NOMO-1 treated with dmso at 0.1 percent for 144 hours (cell line): ENCODE measurements at regions not wholly inside any gene's neighbourhood (a gene's known extent, or its start where the extent isn't known, plus 50 kb on each side); places are given as distances from the start of the nearest gene placed in this dataset.
A peak's percentile ranks its signal among the peaks of the same experiment; 100 is the strongest.
"Not testable (repeated sequence)": the region's sequence is repeated elsewhere in the genome, so short reads cannot be mapped to it uniquely, and the experiment has no call there.

Source experiments
- DNase-seq: peaks from one replicate; lab custom pipeline; 2025; ENCODE audit not compliant: unreplicated experiment; lab: John Stamatoyannopoulos, UW

DNA sequence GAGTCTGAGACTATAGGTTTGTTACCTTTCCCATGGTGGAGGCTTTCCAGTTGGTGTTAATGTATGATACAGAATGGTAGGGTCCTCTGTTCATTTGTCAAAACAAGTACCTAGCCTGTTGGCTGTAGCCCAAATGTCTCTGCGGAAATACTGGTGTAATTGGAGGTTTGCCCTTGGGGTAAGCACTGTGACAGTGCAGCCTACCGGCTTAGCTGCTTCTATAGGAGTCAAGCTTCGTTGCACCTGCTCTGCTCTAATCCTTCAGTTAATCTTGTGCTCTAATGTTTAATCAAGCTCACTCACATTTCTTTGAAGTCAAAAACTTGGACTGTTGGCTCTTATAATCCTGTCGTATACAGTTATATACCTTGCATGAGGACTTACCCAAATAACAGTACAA is 203.4 kb downstream of the CCNG2 start:
- no peak for DNase-seq

DNA sequence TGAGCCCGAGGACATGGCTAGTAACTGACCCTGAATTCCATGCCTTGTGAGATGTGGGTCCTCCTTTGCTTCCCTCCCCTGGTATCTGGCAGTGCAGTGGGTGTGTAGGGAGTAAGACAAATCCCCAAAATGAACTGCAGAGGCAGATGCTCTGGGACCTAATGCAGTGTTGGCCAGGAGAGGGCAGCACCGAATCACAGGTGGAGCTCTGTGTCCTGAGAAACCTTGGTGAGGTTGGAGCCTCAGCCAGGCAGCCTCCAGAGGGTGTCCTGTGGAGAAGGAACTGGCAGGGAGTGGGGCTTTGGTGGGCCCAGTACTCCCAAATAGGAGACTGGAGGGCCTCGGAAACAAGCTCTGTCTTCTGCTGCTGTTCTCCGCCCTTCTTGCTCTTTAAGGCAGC is 209.9 kb downstream of the CCNG2 start:
- DNase-seq, result not testable (repeated sequence)

DNA sequence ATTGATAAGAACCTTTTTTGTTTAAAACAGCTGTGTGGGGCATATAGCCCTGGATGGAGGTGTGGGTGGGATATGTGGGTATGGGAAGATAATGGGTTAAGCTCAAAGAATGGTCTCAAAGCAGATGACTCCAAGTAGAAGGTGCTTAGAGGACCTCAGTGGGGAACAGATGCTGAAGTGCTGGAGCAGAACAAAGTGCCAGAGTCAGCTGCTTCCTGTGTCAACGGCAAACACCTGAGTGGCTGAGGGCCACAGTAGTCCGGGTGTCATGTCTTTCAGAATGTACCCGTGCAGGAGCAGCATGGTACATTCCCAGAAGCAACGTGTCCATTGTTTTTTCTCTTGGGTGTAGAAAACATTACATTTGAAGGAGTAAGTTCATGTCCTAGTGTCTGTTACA is 210.6 kb downstream of the CCNG2 start:
- no peak for DNase-seq

GRCh38 chr4:77372375-77372774 is 215.4 kb downstream of the CCNG2 start:
- no peak for DNase-seq

DNA sequence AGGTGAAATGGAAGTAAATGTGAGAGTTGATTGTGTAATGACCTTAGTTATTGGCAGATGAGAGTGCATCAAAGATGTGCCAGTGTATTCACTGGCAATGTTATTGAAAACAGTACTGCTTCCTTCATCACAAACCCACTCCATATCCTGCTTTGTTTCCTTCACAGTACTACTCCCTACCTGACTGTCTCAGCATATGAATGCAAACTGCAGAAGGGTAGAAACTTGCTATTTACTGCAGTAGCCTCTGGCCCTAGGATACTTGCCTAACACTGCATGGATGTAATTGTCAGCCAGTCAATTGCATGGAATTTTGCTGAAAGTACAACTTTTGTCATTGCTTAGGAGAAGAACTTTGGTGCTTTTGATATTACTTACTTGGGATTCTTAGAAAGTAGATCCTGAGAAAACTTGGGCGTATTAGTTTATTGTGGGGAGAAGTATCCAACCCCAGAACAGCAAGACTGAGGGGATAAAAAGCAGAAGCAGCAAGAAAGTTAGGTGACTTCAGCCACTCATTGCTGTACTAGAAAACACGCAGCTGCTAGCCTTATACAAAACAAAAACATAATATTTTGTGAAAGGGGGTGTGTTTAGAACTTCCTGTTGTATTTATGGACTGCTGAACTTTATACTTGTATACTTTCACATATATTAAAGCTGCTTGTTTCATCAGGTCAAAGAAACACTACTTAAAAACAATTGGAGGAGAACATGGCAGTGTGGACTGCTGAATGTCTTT is 219.0 kb downstream of the CCNG2 start:
- DNase-seq, result no peak

- DNase-seq, result no peak
Observed at GRCh38 chr4:77376788-77377460, 219.9 kb downstream of the CCNG2 start.

DNA sequence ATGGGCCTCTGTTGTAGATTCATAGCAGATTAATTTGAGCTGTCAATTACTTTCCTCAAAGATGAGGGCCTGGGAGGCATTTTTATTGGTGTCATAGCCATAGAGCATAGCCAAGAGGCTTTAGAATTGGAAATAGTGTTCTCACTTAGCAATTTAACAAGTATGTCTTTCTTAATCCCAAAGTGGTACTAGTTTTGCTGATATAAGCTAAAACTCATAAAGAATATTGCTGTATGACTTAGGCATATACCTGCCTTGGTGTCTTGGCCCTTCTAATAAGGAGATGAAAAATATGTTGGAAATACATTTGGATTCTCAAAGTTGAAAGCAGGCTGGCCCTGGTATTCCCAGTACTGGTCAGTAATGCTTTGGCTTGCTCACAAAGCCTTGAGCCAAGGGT is 221.5 kb upstream of the CXCL13 start:
- DNase-seq, result no peak

DNA sequence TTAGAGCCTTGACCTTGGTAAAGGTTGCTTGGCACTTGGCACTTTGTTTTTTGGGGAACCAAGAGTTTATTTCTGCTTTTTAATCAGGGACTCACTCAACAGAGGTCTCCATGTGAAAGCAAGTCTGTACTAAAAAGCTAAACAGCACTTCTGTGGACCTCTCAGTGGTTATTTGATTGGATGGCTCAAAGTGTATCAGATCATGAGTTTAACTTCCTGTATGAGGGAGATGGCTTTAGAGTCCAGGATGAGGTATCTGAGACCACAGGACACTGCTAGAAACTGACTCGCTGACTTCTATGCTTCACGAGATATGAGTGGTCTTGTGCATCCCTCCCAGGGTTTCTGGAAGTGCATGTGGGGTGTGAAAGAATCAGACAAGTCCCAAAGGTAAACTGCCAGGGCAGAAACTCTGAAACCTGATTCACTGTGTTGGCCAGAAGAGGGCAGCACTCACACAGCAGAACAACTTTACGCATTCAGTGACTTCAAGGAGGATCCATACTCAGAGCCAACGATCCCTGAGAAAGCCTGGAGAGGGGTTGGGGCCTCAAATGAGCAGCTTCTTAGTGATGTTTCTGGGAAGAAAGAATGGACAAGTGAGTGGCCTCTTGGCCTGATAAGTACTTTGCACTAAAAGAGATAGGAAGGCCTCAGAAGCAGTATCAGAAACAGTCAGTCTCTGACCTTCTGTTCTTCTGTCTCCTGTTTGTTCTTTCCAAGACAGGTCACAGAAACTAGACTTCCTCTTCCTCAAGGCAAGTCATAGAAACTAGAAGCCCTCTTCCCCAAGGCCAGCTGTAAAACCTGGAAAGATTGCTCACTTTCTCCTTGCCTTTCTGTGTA is 220.3 kb upstream of the CXCL13 start:
- DNase-seq, result peak; percentile 1

GRCh38 chr4:77393996-77394395 is 211.6 kb upstream of the CXCL13 start:
- DNase-seq, result no peak

- DNase-seq, result no peak
Observed at GRCh38 chr4:77395481-77395880, 210.1 kb upstream of the CXCL13 start.

- no peak for DNase-seq
Observed at GRCh38 chr4:77398256-77398655, 207.4 kb upstream of the CXCL13 start.

GRCh38 chr4:77399831-77400230 is 205.8 kb upstream of the CXCL13 start:
- no peak for DNase-seq

DNA sequence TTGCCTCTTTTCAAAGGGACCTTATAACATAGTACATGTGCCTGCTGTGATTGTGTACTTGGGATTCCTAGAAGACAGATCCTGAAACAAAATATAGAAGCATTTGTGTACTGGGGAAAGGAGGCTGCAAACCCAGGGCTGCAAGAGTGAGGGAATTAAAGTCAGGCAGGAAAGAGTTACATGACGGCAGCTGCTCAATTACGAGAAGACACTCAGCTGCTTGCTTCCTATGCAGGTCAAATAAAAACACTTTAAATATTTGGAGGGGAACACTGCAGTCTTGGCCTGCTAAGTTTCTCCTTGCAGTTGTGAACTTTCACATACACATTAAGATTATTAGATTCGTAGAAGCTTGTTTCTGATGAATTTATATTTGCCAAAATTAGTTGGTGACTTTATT is 191.9 kb upstream of the CXCL13 start:
- DNase-seq, result no peak

GRCh38 chr4:77415689-77416088 is 189.9 kb upstream of the CXCL13 start:
- DNase-seq, result no peak

DNA sequence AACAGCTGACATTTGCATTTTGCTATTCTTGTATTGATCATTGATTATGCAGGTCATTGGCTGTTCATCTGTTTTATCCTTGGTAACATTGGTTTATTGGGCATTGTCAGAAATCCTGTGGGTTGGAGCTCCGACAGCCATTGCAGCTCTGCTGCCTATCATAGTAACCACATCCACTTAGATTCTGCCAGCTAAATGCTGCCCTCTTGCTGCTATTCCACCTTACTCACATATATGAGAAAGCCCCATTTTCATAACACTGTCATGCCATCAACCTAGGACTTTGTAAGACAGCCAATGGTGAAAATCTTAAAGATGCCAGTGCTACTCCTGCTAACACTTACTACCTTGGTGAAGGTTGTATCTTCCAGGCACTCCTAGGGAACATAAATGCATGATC is 187.3 kb upstream of the CXCL13 start:
- no peak for DNase-seq

DNA sequence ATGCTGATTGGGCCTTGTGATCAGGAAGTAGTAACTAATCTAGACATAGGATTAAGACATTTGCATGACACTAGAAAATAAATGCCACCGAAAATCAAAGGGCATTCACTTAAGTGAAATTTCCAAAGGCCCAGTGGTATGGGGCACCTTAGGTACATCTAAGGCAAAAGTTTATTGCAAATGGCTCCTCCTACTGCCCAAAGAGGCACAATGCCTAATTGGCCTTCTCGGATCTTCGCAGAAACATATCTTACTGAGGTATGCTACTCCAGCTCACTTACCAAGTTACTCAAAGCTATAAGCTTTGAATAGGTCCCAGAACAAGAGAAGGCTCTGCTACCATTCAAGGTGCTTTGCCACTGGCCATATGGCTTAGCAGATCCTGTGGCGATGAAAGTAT is 174.8 kb upstream of the CXCL13 start:
- no peak for DNase-seq

GRCh38 chr4:77431546-77431945 is 174.1 kb upstream of the CXCL13 start:
- no peak for DNase-seq

DNA sequence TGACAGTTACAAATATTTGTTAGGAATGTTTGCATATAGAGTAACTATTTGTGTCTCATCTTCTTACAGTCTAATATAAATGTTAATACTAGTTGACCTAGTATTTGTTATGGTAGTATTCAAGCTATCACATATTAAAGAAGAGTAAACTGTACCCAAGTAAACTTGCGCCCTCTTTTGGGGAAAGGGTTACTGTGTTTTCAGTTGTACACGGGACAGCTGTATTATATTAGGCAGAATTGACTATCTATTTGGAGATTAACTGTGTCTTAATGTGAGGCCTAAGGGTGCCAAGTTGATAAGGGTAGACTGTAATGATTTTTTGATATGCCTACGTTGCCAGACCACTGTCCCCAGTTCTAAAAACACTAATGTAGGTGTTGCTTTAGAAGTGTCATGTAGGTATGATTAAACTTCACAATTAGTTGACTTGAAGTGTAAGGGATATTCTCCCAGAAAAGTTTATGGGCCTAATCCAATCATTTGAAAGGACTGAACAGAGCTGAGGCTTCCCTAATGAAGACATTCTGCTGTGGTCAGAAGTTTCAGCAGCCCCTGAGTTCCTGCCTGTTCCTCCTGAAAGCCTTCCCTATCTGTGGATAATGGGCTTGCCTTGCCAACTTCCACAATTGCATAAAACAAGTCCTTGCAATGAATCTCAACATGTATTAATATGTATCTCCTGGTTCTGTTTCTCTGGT is 172.8 kb upstream of the CXCL13 start:
- no peak for DNase-seq

GRCh38 chr4:77433418-77433733 is 172.2 kb upstream of the CXCL13 start:
- DNase-seq, result peak; percentile 2

- DNase-seq, result no peak
Observed at GRCh38 chr4:77434299-77435092, 171.1 kb upstream of the CXCL13 start.

- DNase-seq, result no peak
Observed at GRCh38 chr4:77437079-77437478, 168.5 kb upstream of the CXCL13 start.
